ENCODE measurements at regions not wholly inside any gene's neighbourhood (a gene's known extent, or its start where the extent isn't known, plus 50 kb on each side); places are given as distances from the start of the nearest gene placed in this dataset.

GRCh38 chr2:237262838-237263771 is 150.9 kb downstream of the COL6A3 start:
- Mint-ChIP-seq H3K36me3 (ENCODE audit: low read depth, unreplicated experiment) (no peaks in the 10 kb centered on the region), H3K4me3 (ENCODE audit: unreplicated experiment) (no peak overlapping the region), H3K9me3 (ENCODE audit: unreplicated experiment) (no peaks in the 10 kb centered on the region), H3K4me1 (ENCODE audit: unreplicated experiment) (peaks cover 7% of the 10 kb centered on the region), H3K27me3 (ENCODE audit: unreplicated experiment) (no peaks in the 10 kb centered on the region), H3K27ac (ENCODE audit: unreplicated experiment) (no peak overlapping the region)
- no peak for DNase-seq (ENCODE audit: low spot score)
- TF ChIP-seq, protein P1, sequence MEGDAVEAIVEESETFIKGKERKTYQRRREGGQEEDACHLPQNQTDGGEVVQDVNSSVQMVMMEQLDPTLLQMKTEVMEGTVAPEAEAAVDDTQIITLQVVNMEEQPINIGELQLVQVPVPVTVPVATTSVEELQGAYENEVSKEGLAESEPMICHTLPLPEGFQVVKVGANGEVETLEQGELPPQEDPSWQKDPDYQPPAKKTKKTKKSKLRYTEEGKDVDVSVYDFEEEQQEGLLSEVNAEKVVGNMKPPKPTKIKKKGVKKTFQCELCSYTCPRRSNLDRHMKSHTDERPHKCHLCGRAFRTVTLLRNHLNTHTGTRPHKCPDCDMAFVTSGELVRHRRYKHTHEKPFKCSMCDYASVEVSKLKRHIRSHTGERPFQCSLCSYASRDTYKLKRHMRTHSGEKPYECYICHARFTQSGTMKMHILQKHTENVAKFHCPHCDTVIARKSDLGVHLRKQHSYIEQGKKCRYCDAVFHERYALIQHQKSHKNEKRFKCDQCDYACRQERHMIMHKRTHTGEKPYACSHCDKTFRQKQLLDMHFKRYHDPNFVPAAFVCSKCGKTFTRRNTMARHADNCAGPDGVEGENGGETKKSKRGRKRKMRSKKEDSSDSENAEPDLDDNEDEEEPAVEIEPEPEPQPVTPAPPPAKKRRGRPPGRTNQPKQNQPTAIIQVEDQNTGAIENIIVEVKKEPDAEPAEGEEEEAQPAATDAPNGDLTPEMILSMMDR (IDR thresholded peaks at IDR 0.05; ENCODE audit: unreplicated experiment) = no peak

DNA sequence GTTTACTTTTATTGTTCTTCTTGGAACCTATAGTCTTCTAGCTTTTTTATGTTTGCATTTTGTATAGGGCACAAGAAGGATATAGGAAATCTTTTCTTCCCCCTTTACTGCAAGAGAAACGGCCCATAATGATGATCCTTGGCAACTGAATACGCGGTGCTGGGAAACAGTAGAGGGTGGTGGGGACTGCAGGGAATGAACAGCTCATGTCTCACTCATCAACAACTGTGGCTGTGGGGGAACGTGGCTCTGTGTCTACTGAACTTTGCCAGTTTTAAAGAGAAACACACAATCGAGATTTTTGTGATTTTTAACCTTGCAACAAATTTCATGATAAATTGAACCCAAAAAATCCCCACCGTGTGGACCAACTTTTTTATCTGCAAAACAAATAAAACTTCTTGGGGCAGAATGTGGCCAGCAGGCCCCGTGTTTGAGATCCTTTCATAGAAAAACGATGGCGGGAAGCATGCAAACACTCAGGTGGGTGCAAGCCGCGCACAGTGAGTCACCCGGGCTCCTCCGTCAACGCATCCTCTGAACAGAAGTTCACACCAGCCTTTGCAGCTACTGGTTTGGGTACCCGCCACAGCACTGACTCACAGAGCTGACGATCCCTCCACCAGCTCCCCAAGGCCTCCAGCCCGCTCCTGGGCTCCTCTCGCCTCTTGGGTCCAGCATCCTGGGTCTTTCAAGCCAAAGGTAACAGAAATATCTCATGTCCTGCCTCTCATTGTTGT is 149.3 kb downstream of the COL6A3 start:
- TF ChIP-seq, protein P1 (IDR thresholded peaks at IDR 0.05; ENCODE audit: unreplicated experiment) = no peak
- Mint-ChIP-seq H3K27ac (ENCODE audit: unreplicated experiment) (no peak overlapping the region), H3K9me3 (ENCODE audit: unreplicated experiment) (no peaks in the 10 kb centered on the region), H3K27me3 (ENCODE audit: unreplicated experiment) (no peaks in the 10 kb centered on the region), H3K36me3 (ENCODE audit: low read depth, unreplicated experiment) (no peaks in the 10 kb centered on the region), H3K4me1 (ENCODE audit: unreplicated experiment) (peaks cover 7% of the 10 kb centered on the region), H3K4me3 (ENCODE audit: unreplicated experiment) (no peak overlapping the region)
- DNase-seq (ENCODE audit: low spot score) = no peak

GRCh38 chr2:237268004-237268708 is 145.8 kb downstream of the COL6A3 start:
- TF ChIP-seq, protein P1 (IDR thresholded peaks at IDR 0.05; ENCODE audit: unreplicated experiment) = no peak
- Mint-ChIP-seq H3K4me3 (ENCODE audit: unreplicated experiment) (no peak overlapping the region), H3K9me3 (ENCODE audit: unreplicated experiment) (no peaks in the 10 kb centered on the region), H3K27ac (ENCODE audit: unreplicated experiment) (no peak overlapping the region), H3K4me1 (ENCODE audit: unreplicated experiment) (peaks cover 3% of the 10 kb centered on the region), H3K27me3 (ENCODE audit: unreplicated experiment) (no peaks in the 10 kb centered on the region), H3K36me3 (ENCODE audit: low read depth, unreplicated experiment) (no peaks in the 10 kb centered on the region)
- no peak for DNase-seq (ENCODE audit: low spot score)

DNA sequence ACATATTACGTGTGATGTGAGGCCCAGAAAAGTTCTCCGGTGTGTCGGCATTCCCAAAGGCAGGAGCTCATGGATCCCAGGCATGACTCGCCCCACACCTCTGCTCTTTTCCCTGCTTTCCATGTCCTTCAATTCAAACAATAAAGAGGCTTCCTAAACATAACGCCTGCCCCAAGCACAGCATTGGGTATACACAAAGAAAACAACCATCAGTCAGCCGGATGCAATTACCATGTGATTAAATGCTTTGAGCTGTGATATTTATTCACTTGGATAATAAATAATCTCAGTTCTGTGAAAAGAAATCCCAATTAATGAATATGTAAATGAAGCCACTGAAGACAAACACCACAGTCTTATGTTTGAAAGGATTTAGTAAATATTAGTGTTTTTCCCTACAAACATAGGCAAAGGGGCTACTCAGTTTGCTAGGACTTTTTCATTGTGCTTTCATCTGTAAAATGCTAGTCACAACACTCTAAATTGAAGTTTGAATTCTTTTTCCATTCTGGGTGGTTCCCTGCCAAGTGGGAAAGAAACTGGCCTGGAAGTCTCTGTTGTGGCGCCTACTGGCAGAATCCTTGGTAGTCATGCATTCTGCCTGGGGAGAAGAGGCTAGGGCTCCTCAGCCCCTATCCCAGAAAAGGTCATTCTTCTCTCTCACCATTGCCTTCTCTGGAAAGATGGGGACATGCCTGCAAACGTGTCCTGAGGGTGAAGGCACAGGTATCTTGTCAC is 144.7 kb downstream of the COL6A3 start:
- Mint-ChIP-seq H3K4me3 (ENCODE audit: unreplicated experiment) (no peak overlapping the region), H3K27me3 (ENCODE audit: unreplicated experiment) (no peaks in the 10 kb centered on the region), H3K4me1 (ENCODE audit: unreplicated experiment) (peaks cover 3% of the 10 kb centered on the region), H3K36me3 (ENCODE audit: low read depth, unreplicated experiment) (no peaks in the 10 kb centered on the region), H3K9me3 (ENCODE audit: unreplicated experiment) (no peaks in the 10 kb centered on the region), H3K27ac (ENCODE audit: unreplicated experiment) (no peak overlapping the region)
- TF ChIP-seq, protein P1 (IDR thresholded peaks at IDR 0.05; ENCODE audit: unreplicated experiment) = no peak
- DNase-seq (ENCODE audit: low spot score) = no peak

Data from endothelial cell (in vitro differentiated cells).